HG03060 (cell line): ENCODE measurements at regions not wholly inside any gene's neighbourhood (a gene's known extent, or its start where the extent isn't known, plus 50 kb on each side); places are given as distances from the start of the nearest gene placed in this dataset.

Source experiments
- ATAC-seq: cut with Tn5 transposase; IDR thresholded peaks from one replicate; pipeline ENCODE4 v1.9.1; 2021; ENCODE audit warnings: low read depth, moderate number of reproducible peaks; ENCODE audit not compliant: unreplicated experiment

DNA sequence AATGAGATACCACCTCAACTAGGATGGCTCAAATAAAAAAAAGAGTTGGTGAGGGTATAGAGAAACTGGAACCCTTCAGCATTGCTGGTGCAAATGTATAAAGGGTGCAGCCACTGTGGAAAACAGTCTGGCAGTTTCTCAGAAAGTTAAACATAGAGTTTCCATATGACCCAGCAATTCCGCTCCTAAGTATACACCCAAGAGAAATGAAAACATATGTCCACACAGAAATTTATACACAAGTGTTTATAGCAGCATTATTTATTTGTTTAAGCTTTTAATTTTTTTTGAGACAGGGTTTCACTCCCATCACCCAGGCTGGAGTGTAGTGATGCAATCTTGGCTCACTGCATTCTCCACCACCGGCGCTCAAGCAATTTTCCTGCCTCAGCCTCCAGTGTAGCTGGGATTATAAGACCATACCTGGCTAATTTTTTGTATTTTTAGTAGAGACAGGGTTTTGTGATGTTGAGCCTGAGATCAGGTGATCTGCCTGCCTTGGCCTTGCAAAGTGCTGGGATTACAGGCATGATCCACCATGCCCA lies 118.2 kb upstream of the KIF5B start:
- no peak for ATAC-seq

GRCh38 chr10:32171204-32171603 lies 115.0 kb upstream of the KIF5B start:
- no peak for ATAC-seq

DNA sequence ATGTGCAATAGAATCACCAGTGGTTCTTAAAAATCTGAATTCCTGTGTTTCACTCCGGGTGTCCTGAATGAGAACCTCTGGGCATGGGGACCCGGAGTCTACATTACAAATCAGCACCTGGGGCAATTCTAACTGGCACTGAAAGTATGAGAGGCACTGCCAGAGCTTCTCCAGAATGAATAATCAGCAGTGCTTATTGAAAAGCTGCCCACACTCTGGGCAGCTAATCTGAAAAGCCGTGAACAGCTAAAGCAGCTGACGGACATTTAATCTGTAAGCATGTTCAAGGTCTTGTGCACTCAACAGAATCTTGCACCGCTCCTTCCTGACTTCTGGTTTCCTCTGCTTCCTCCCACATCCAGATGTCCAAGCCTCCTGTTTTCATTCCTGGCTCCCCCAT lies 113.3 kb upstream of the KIF5B start:
- ATAC-seq, result no peak

GRCh38 chr10:32167450-32167849 lies 111.2 kb upstream of the KIF5B start:
- ATAC-seq, result no peak

- no peak for ATAC-seq
Observed at GRCh38 chr10:32166365-32166764, 110.1 kb upstream of the KIF5B start.

- ATAC-seq, result no peak
Observed at GRCh38 chr10:32163762-32164148, 107.5 kb upstream of the KIF5B start.

DNA sequence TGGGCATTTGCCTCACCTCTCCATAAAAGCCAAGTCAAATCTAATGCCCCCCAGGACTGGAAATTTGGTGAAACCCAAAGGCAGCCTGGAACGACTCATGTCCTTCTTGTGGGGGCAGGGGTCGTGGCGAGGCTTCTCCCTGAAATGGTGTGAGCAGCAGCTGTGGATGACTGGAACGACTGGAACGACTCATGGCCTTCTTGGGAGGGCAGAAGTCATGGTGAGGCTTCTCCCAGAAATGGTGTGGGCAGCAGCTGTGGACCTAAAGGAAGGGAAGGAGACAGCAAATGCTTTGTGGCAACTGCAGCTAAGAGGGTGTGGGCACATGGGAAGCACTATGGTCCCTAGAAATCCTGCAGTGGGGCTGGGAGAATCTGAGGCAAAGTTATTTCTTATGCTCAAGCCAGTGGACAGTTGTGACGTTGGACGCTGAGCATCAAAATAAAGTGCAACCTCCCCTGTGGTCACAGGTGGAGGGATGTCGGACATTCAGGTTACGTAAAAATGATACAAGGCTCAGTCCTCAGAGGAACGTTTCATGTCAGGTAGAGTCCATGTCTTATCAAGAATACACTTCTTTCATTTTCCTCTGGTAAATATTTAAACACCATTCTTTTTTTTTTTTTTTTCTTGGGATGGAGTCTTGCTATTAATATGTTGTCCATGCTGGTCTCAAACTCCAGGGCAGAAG lies 107.0 kb upstream of the KIF5B start:
- no peak for ATAC-seq

DNA sequence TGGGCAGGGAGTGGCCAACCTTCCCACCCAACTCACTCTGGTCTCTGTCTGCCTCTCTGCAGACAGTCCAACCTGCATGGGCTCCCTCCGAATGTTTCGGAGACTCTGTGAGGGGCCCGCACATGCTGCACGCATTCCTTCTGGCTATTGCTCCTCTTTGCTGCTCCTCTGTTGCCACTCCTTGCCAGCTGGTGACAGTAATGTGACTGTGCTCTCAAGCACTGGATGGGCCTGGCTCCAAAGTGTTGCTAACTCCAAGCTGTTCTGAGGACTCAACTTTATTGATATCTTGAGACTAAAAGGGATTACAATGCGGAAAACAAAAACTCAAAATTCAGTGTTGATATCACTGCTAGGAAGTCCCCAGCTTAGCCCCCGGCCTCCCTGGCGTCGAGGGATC lies 105.4 kb upstream of the KIF5B start:
- no peak for ATAC-seq

GRCh38 chr10:32160864-32161263 lies 104.6 kb upstream of the KIF5B start:
- ATAC-seq, result no peak

DNA sequence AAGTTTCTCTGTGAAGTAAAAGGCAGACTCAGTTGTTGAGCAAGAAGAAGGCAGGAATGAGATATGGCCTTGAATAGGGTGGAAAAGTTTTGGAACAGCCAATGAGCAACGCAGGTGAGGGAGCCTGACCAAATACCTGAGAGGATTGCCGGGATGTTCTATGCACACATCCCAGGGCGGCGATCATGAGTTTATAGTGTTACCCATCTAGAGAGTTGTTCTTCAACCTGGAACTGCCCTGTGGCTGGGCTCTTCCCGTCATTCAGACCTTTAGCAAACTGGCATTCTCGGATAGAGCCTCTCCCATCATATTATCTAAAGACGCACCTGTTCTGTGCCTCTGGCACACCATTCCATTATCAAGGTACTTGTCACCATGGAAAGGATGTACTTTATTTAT lies 103.0 kb upstream of the KIF5B start:
- no peak for ATAC-seq

DNA sequence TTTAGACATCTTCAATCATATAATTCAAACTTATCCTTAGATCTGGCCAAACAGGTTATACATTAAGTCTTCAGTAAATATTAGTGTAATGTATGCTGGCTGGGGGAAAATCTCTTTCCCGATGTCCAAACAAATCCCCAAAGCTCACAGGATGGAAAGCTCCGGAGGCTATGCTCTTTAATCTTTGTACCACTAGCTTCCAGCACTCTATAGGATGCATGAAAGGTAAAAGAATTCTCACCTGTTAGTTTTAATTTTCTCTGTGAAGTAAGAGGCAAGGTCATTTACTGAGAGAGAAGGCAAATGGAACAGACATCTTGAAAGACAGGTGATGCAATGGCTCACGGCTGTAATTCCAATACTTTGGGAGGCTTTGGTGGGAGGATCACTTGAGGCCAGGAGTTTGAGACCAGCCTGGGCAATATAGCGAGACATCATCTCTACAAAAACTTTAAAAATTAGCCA lies 99.8 kb upstream of the KIF5B start:
- ATAC-seq, result no peak

GRCh38 chr10:32155075-32155516 lies 98.9 kb upstream of the KIF5B start:
- no peak for ATAC-seq

DNA sequence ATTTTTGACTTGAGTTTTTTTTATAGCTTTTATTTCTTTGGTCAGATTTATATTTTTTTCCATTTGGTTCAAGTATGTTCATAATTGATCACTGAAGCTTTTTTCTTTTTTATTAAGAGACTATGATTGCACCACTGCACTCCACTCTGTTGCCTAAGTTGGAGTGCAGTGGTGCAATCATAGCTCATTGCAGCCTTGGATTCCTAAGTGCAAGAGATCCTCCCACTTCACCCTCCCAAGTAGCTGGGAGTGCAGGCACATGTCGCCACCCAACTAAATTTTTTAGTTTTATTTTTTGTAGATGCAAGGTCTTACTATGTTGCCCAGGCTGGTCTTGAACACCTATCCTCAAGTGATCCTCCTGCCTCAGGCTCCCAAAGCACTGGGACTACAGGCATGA lies 97.7 kb upstream of the KIF5B start:
- ATAC-seq, result no peak

GRCh38 chr10:32153252-32153651 lies 97.0 kb upstream of the KIF5B start:
- no peak for ATAC-seq

DNA sequence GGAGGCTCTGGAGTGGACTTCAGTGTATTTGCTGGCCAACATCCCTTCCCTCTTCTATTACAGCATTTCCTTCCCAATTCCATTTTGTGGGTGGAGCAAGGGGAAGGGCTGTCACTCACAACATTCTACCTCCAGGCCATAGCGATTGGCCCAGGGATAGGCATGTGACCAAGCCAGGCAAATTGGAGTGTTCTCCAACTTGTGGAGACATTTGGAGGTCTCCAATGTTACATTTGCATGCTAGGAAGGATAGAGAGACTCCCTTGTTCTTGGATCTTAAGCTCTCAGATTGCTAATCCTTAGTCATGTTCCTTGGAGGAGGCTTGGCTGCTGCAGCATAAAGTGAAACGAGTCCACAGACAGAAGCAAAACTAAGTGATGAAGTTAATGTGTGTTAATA lies 95.6 kb upstream of the KIF5B start:
- ATAC-seq, result no peak

- ATAC-seq, result no peak
Observed at GRCh38 chr10:32150532-32151101, 94.4 kb upstream of the KIF5B start.

GRCh38 chr10:32149252-32149955 lies 93.2 kb upstream of the KIF5B start:
- peak; percentile 82 for ATAC-seq

DNA sequence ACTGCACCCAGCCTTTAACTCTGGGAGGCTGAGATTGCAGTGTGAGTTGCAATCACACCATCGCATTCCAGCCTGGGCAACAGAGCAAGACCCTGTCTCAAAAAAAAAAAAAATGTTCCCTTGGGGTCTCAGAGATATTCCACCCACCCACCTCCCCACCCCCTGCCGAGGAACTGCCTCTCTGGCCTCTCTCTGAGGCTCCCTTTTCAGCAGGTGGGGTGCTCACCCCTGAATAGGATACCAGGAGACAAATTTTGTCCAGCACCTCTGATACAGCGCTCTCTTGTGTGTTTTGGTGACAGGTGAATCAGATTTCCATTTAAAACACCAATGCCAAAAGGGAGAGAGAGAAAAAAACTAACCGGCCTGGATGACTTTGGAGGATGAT lies 92.6 kb upstream of the KIF5B start:
- ATAC-seq, result peak; percentile 18

DNA sequence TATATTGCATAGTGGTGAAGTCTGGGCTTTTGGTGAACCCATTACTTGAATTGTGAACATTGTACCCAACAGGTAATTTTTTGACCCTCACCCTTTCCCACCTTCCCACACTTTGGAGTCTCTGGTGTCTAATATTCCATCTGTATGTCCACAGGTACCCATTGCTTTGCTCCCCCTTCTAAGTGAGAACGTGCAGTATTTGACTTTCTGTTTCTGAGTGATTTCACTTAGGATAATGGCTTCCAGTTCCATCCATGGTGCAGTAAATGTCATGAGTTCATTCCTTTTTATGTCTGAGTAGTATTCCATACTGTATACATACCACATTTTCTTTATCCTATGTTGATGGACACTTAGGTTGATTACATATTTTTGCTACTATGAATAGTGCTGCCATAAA lies 91.5 kb upstream of the KIF5B start:
- no peak for ATAC-seq

GRCh38 chr10:32146166-32146565 lies 89.9 kb upstream of the KIF5B start:
- no peak for ATAC-seq

DNA sequence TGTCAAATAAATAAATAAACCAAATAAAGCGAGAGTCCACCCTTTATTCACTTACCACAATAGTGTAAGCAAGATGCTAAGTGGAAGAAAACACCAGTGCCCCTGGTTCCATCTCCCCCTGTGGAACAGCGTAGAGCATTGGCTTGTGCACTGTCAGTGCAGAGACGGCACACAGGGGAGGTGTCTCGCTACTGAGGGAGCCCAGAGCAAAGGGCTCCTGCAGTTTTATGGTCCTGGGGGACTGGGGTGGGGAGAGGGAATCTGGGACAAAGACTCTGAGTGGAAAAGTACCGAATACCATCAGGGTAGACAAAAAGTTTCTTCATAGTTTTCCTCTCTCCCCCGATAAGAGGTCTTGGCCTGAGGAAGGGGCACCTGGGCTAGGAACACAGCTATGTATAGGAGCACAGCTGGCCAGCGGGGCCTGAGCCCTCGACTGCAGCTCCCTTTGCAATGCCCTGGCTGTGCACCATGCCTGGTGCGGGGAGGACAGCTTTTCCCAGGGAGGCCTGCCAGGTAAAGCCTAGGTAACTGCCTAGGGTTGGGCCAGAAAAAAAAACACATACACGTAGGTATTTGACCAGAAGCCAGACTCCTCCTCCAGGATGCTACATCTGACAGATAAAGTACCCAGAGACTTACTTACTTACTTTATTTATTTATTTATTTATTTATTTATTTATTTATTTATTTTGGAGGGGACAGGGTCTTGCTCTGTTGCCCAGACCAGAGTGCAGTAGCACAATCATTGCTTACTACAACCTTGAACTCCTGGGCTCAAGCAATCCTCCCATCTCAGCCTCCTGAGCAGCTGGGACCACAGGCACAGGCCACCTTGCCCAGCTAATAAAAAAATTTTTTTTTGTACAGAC lies 88.8 kb upstream of the KIF5B start:
- no peak for ATAC-seq
